Activated naive CD4-positive, alpha-beta T cell treated with anti-CD3 and anti-CD28 coated beads, Interleukin-2, amount 10 ng/mL, durations not matched to agents 7 days and 5 days (primary cell): ENCODE measurements at regions not wholly inside any gene's neighbourhood (a gene's known extent, or its start where the extent isn't known, plus 50 kb on each side); places are given as distances from the start of the nearest gene placed in this dataset.

Experiments used
- CTCF ChIA-PET: fragments of 350-600 bp; sonication (Branson Sonifier 250); formaldehyde crosslinking; loops from one replicate; lab custom pipeline; 2021; ENCODE audit warnings: antibody characterized with exemption; lab: Charles Lee
- DNase-seq: peaks from one replicate; pipeline ENCODE4 v3.0.0-alpha.2; 2020
- H3K27ac Mint-ChIP-seq: one replicate; pipeline ENCODE4 v1.8.0; 2021; ENCODE audit warnings: mild to moderate bottlenecking, moderate library complexity, mixed read lengths
- H3K27me3 Mint-ChIP-seq: one replicate; pipeline ENCODE4 v1.8.0; 2021; ENCODE audit warnings: mild to moderate bottlenecking, mixed read lengths
- H3K36me3 Mint-ChIP-seq: one replicate; pipeline ENCODE4 v1.8.0; 2021; ENCODE audit warnings: mixed read lengths
- H3K4me1 Mint-ChIP-seq: one replicate; pipeline ENCODE4 v1.8.0; 2021; ENCODE audit warnings: mixed read lengths
- H3K4me3 Mint-ChIP-seq: one replicate; pipeline ENCODE4 v1.8.0; 2021; ENCODE audit warnings: mild to moderate bottlenecking, moderate library complexity, mixed read lengths
- H3K9me3 Mint-ChIP-seq: one replicate; pipeline ENCODE4 v1.8.0; 2021; ENCODE audit warnings: mixed read lengths

GRCh38 chr6:144712541-144712940 lies 427.4 kb downstream of the UTRN start:
- Mint-ChIP-seq H3K27me3 (no peaks in the 10 kb centered on the region), H3K27ac (no peak overlapping the region), H3K9me3 (no peaks in the 10 kb centered on the region), H3K4me3 (no peak overlapping the region), H3K4me1 (no peaks in the 10 kb centered on the region), H3K36me3 (peaks cover 14% of the 10 kb centered on the region)
- no peak for DNase-seq
- CTCF ChIA-PET = no interaction called here

GRCh38 chr6:144714021-144714712 lies 429.0 kb downstream of the UTRN start:
- H3K27me3 Mint-ChIP-seq = no peaks in the 10 kb centered on the region
- H3K27ac Mint-ChIP-seq = no peak overlapping the region
- DNase-seq = no peak
- H3K36me3 Mint-ChIP-seq = peaks cover 25% of the 10 kb centered on the region
- CTCF ChIA-PET = no interaction called here
- H3K4me3 Mint-ChIP-seq = no peak overlapping the region
- no peaks in the 10 kb centered on the region for H3K9me3 Mint-ChIP-seq
- H3K4me1 Mint-ChIP-seq = peaks cover 3% of the 10 kb centered on the region

DNA sequence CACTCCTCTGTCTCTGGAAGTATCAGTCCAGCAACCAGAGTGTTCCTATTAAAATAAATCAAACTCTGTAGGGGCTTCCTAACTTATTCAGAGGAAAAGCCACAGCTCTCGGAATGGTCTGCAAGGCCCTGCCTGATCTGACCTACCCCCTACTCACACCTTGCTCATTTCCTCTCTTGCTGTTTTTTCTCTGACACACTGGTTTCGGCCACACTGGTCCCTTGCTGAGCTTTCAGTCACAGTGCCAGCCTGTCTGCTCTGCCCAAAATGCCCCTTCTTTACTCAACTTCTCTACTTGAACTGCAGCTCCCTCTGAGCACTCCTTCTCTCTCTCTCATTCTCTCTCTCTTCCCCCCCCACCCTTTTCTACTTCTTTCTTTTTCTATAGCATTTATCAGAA lies 430.2 kb downstream of the UTRN start:
- CTCF ChIA-PET = no interaction called here
- H3K36me3 Mint-ChIP-seq = peaks cover 33% of the 10 kb centered on the region
- no peak overlapping the region for H3K4me3 Mint-ChIP-seq
- H3K9me3 Mint-ChIP-seq = no peaks in the 10 kb centered on the region
- no peak for DNase-seq
- H3K27me3 Mint-ChIP-seq = no peaks in the 10 kb centered on the region
- H3K4me1 Mint-ChIP-seq = peaks cover 13% of the 10 kb centered on the region
- H3K27ac Mint-ChIP-seq = no peak overlapping the region

DNA sequence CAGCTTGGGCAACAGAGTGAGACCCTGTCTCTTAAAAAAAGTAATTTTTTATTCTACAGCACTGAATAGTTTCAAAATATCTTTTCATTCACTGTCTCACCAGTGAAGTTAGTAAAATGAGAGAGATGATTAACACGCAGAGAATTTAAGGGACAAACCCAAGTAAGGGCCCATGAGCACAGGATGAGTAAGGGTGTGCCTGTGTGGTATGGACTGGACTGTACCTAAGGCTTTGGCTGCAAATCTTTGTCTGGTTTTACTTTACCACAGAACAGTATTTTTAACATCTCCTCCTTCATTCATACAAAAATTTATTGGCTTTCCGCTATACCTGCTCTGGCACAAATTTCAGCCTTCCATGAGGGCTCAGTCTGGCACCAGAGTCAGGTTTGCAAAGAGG lies 433.3 kb downstream of the UTRN start:
- CTCF ChIA-PET = no interaction called here
- no peak for DNase-seq
- H3K9me3 Mint-ChIP-seq = no peaks in the 10 kb centered on the region
- no peak overlapping the region for H3K4me3 Mint-ChIP-seq
- peaks cover 13% of the 10 kb centered on the region for H3K4me1 Mint-ChIP-seq
- no peaks in the 10 kb centered on the region for H3K27me3 Mint-ChIP-seq
- peaks cover 49% of the 10 kb centered on the region for H3K36me3 Mint-ChIP-seq
- no peak overlapping the region for H3K27ac Mint-ChIP-seq

DNA sequence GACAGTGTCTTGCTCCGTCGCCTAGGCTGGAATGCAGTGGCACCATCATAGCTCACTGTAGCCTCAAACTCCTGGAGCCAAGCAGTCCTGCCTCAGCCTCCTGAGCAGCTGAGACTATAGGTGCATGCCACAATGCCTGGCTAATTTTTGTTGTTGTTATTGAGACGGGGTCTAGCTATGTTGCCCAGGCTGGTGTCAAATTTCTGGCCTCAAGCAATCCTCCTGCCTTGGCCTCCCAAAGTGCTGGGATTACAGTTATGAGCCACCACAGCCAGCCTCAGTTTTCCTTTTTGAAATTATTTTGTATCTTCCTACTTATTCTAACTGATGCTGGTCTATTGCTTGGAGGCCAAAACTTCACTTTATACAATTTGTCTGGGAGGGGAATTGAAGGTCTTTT lies 436.1 kb downstream of the UTRN start:
- no peak for DNase-seq
- no peak overlapping the region for H3K4me3 Mint-ChIP-seq
- H3K27me3 Mint-ChIP-seq = no peaks in the 10 kb centered on the region
- peaks cover 50% of the 10 kb centered on the region for H3K36me3 Mint-ChIP-seq
- no peak overlapping the region for H3K27ac Mint-ChIP-seq
- CTCF ChIA-PET = no interaction called here
- H3K9me3 Mint-ChIP-seq = peaks cover 3% of the 10 kb centered on the region
- H3K4me1 Mint-ChIP-seq = peaks cover 24% of the 10 kb centered on the region

DNA sequence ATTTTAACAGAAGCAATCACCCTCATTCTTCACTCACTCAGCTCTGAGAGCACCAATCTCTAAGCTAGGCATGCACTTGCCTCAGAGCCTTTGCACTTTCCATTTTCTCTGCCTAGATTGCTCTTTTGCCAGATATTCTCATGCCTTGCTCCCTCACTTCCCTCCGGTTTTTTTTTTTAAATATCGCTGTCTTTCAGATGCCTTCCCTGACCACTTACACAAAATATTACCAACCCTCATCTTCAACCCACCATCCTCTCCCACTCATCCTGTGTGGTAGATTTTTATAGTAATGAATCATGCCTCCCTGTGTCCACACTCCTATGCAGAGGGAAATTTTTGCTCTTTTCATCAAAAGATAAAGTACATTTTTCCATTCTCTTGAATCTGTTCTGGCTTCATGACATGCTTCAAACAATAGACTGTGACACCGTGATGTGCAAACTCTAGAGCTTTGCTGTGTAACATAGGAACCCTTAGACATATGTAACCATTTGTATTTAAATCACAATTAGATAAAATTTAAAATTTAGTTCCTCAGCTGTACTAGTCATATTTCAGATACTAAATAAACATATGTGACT lies 437.1 kb downstream of the UTRN start:
- H3K36me3 Mint-ChIP-seq = peaks cover 48% of the 10 kb centered on the region
- peaks cover 32% of the 10 kb centered on the region for H3K4me1 Mint-ChIP-seq
- no peak for DNase-seq
- peaks cover 3% of the 10 kb centered on the region for H3K9me3 Mint-ChIP-seq
- CTCF ChIA-PET = no interaction called here
- H3K27me3 Mint-ChIP-seq = no peaks in the 10 kb centered on the region
- no peak overlapping the region for H3K27ac Mint-ChIP-seq
- H3K4me3 Mint-ChIP-seq = no peak overlapping the region

DNA sequence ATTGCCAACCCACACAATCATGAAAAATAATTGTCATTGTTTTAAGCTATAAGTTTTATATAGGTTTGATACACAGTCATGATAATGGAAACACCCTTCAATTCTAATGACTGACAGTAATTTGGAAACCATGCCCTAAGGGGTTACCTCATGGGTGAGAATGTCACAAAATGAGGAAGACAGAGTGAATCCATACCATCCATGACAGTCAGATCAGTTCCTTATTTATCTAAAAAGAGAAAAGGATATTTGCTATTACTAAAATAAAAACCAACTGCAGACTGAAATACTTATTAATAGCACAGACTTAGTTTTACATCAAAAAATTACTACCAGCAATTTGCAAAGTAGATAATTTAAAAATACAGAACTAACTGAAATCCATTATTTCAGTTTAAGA lies 437.8 kb downstream of the UTRN start:
- peaks cover 33% of the 10 kb centered on the region for H3K4me1 Mint-ChIP-seq
- no peaks in the 10 kb centered on the region for H3K27me3 Mint-ChIP-seq
- H3K4me3 Mint-ChIP-seq = no peak overlapping the region
- peaks cover 3% of the 10 kb centered on the region for H3K9me3 Mint-ChIP-seq
- H3K27ac Mint-ChIP-seq = no peak overlapping the region
- CTCF ChIA-PET = no interaction called here
- DNase-seq = no peak
- H3K36me3 Mint-ChIP-seq = peaks cover 47% of the 10 kb centered on the region

DNA sequence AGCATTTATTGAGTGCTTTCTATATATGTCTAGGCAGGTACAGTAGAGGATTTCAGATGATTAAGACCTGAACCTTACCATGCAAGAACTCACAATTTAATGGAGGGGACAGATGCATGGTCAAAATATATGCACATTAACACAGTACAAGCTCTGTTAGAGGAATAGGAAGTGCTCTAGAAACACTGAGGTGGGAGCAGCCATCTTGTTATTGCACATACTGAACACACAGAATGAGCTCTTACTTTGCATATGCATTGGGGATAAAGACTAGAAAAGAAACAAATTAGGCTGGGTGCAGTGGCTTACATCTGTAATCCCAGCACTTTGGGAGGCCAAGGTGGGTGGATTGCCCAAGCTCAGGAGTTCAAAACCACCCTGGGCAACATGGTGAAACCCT lies 438.3 kb downstream of the UTRN start:
- CTCF ChIA-PET = no interaction called here
- Mint-ChIP-seq H3K27ac (no peak overlapping the region), H3K27me3 (no peaks in the 10 kb centered on the region), H3K9me3 (peaks cover 3% of the 10 kb centered on the region), H3K36me3 (peaks cover 42% of the 10 kb centered on the region), H3K4me3 (no peak overlapping the region), H3K4me1 (peaks cover 33% of the 10 kb centered on the region)
- DNase-seq = no peak

DNA sequence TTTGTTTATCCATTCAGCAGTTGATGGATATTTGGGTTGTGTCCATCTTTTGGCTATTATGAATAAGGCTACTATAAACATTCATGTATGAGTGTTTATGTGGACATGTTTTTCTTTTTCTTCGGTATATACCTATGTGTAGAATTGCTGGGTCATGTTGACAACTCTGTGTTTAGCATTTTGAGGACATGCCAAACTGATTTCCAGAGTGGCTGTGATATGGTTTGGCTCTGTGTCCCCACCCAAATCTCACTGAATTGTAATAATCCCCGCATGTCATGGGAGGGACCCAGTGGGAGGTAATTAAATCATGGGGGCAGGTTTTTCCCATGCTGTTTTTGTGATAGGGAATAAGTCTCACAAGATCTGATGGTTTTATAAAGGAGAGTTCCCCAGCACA lies 439.7 kb downstream of the UTRN start:
- Mint-ChIP-seq H3K9me3 (peaks cover 3% of the 10 kb centered on the region), H3K27me3 (no peaks in the 10 kb centered on the region), H3K27ac (no peak overlapping the region), H3K36me3 (peaks cover 32% of the 10 kb centered on the region), H3K4me3 (no peak overlapping the region), H3K4me1 (peaks cover 35% of the 10 kb centered on the region)
- CTCF ChIA-PET = no interaction called here
- DNase-seq = no peak

GRCh38 chr6:144725736-144726522 lies 440.8 kb downstream of the UTRN start:
- CTCF ChIA-PET = no interaction called here
- peaks cover 3% of the 10 kb centered on the region for H3K9me3 Mint-ChIP-seq
- H3K4me3 Mint-ChIP-seq = no peak overlapping the region
- no peaks in the 10 kb centered on the region for H3K27me3 Mint-ChIP-seq
- no peak for DNase-seq
- peaks cover 35% of the 10 kb centered on the region for H3K4me1 Mint-ChIP-seq
- peak overlapping the region; percentile 63 for H3K27ac Mint-ChIP-seq
- H3K36me3 Mint-ChIP-seq = peaks cover 25% of the 10 kb centered on the region

DNA sequence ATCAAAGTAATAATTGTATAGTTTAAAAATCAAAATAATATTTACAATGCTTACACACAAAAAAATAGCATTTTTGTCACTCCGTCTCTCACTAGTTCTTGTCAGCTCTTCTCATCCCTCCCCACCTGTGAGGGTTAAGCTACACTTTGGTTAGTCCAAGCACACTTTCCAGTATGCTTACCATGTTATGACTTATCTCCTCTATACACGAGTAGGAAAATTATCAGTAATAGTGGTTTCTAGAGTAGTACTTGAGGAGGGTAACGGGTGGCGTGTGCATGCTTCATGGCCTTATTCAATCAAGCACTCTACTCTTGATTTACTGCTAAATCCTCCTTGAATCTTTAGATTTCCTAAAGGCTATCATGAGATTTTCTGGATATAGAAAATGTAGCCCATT lies 443.7 kb downstream of the UTRN start:
- no peak overlapping the region for H3K4me3 Mint-ChIP-seq
- H3K27ac Mint-ChIP-seq = no peak overlapping the region
- CTCF ChIA-PET = no interaction called here
- peaks cover 26% of the 10 kb centered on the region for H3K36me3 Mint-ChIP-seq
- peaks cover 3% of the 10 kb centered on the region for H3K9me3 Mint-ChIP-seq
- peaks cover 35% of the 10 kb centered on the region for H3K4me1 Mint-ChIP-seq
- DNase-seq = no peak
- no peaks in the 10 kb centered on the region for H3K27me3 Mint-ChIP-seq

- CTCF ChIA-PET = no interaction called here
- Mint-ChIP-seq H3K9me3 (peaks cover 3% of the 10 kb centered on the region), H3K36me3 (peaks cover 31% of the 10 kb centered on the region), H3K27me3 (no peaks in the 10 kb centered on the region), H3K27ac (no peak overlapping the region), H3K4me1 (peaks cover 35% of the 10 kb centered on the region), H3K4me3 (no peak overlapping the region)
- DNase-seq = no peak
Observed at GRCh38 chr6:144729502-144729901, 444.4 kb downstream of the UTRN start.

DNA sequence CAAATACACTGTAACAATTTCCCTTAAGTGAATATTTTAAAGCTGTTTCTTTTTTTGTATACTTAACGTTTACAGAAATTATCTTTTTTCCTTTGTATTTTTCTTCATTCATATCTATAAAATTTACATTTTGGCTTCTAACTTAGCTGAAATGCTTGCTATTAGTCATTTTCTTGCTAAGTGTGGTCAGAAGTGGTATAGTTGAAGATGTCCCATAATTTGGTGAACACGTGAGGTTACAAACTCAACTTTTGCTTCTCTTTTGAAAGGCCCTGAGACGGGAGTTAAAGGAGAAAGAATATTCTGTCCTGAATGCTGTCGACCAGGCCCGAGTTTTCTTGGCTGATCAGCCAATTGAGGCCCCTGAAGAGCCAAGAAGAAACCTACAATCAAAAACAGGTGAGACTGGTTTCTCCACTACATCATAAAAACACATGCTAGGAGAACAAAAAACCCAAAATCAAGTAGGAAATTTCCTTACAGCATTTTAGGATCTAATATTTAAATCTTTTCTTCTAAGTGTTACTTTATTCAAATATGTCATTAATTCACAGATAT lies 445.0 kb downstream of the UTRN start:
- DNase-seq = no peak
- CTCF ChIA-PET = no interaction called here
- peaks cover under 1% of the 10 kb centered on the region for H3K9me3 Mint-ChIP-seq
- no peaks in the 10 kb centered on the region for H3K27me3 Mint-ChIP-seq
- peaks cover 31% of the 10 kb centered on the region for H3K4me1 Mint-ChIP-seq
- H3K36me3 Mint-ChIP-seq = peaks cover 31% of the 10 kb centered on the region
- no peak overlapping the region for H3K27ac Mint-ChIP-seq
- no peak overlapping the region for H3K4me3 Mint-ChIP-seq

GRCh38 chr6:144731229-144731628 lies 446.1 kb downstream of the UTRN start:
- Mint-ChIP-seq H3K4me1 (peaks cover 24% of the 10 kb centered on the region), H3K4me3 (no peak overlapping the region), H3K36me3 (peaks cover 37% of the 10 kb centered on the region), H3K9me3 (no peaks in the 10 kb centered on the region), H3K27ac (no peak overlapping the region), H3K27me3 (no peaks in the 10 kb centered on the region)
- CTCF ChIA-PET = no interaction called here
- no peak for DNase-seq
